Adrenal gland (tissue), 5 donors: ENCODE measurements at regions not wholly inside any gene's neighbourhood (a gene's known extent, or its start where the extent isn't known, plus 50 kb on each side); places are given as distances from the start of the nearest gene placed in this dataset.

Experiments used
- POLR2A ChIP-seq, 2 donors: fragments of 450-650 bp; IDR thresholded peaks; one replicate each; pipeline ENCODE4 v1.6.1; 2017; ENCODE audit warnings: antibody characterized with exemption in 2 of 2, mild to moderate bottlenecking in 2 of 2, moderate library complexity in 1 of 2
- TF ChIP-seq, protein P1 (sequence below), 6 experiments: fragments of 450-650 bp in 4 of 6; fragments of 200-600 bp in 2 of 6; sonication (generic) in 1 of 6; IDR thresholded peaks; 1 replicate in 5 of 6; 2 replicates in 1 of 6; pipeline versions ENCODE4 v1.5.1 to v1.8.0; 2016 to 2021; ENCODE audit warnings: antibody characterized with exemption in 6 of 6, mild to moderate bottlenecking in 2 of 6, moderate library complexity in 1 of 6
- donor health status: DM: no; HTN: no; CAD: no.

DNA sequence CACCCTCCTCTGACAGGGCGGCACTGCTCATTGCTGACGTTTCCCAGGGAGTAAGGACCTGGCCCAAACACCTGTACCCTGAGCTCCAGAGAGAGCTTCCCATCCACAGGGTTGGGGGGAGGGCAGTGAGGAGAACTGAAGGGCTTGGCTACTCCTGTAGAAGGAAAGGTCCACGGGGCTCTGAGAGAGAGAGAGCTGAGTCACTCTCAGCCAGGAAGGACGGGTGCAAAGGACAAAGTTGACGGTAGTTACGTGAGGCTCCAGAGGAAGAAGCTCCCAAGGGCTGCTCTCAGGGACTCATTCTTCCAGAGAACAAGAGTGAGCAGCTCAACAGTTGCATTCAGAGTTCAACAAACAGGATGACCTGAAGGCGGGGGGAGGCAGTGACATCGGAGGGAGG lies 852.5 kb downstream of the GALR1 start:
- TF ChIP-seq, protein P1, sequence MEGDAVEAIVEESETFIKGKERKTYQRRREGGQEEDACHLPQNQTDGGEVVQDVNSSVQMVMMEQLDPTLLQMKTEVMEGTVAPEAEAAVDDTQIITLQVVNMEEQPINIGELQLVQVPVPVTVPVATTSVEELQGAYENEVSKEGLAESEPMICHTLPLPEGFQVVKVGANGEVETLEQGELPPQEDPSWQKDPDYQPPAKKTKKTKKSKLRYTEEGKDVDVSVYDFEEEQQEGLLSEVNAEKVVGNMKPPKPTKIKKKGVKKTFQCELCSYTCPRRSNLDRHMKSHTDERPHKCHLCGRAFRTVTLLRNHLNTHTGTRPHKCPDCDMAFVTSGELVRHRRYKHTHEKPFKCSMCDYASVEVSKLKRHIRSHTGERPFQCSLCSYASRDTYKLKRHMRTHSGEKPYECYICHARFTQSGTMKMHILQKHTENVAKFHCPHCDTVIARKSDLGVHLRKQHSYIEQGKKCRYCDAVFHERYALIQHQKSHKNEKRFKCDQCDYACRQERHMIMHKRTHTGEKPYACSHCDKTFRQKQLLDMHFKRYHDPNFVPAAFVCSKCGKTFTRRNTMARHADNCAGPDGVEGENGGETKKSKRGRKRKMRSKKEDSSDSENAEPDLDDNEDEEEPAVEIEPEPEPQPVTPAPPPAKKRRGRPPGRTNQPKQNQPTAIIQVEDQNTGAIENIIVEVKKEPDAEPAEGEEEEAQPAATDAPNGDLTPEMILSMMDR (IDR thresholded peaks at IDR 0.05), result no peak
- no peak for TF ChIP-seq POLR2A (IDR thresholded peaks at IDR 0.05)
